ENCODE measurements at regions not wholly inside any gene's neighbourhood (a gene's known extent, or its start where the extent isn't known, plus 50 kb on each side); places are given as distances from the start of the nearest gene placed in this dataset.

- no peak for DNase-seq (ENCODE audit: low spot score)
- Histone ChIP-seq H4K20me1 (replicated peaks; ENCODE audit: insufficient read depth) (no peaks in the 10 kb centered on the region), H3F3A (replicated peaks; ENCODE audit: low read depth) (no peaks in the 10 kb centered on the region), H3K36me3 (ENCODE audit: insufficient read depth) (no peaks in the 10 kb centered on the region), H3K9me2 (ENCODE audit: insufficient read depth) (peaks cover 3% of the 10 kb centered on the region; the same call in 1 of the 2 replicates), H3K27me3 (ENCODE audit: insufficient read depth) (no peaks in the 10 kb centered on the region), H3K79me2 (replicated peaks; ENCODE audit: insufficient read depth) (no peaks in the 10 kb centered on the region), H3K4me3 (no peak overlapping the region), H3K4me2 (no peak overlapping the region), H2AFZ (no peak overlapping the region), H3K4me1 (ENCODE audit: insufficient read depth) (no peaks in the 10 kb centered on the region), H3K27ac (ENCODE audit: low read depth) (no peak overlapping the region)
- Mint-ChIP-seq H3K27ac (no peak overlapping the region), H3K4me1 (peaks cover 3% of the 10 kb centered on the region; the same call in 2 of the 3 replicates), H3K36me3 (ENCODE audit: low read depth) (no peaks in the 10 kb centered on the region), H3K27me3 (ENCODE audit: insufficient read depth, low read depth, poor library complexity) (peaks cover 2% of the 10 kb centered on the region), H3K4me3 (no peak overlapping the region), H3K9me3 (no peaks in the 10 kb centered on the region; the same call in 2 of the 3 replicates)
- no peak for ATAC-seq
- TF ChIP-seq EZH2 (IDR thresholded peaks at IDR 0.05; ENCODE audit: low read depth, unreplicated experiment) (no peak), CREB1 (CRISPR knock-in tag; IDR thresholded peaks at IDR 0.05; ENCODE audit: low read depth) (no peak)
Measured at GRCh38 chr6:4563877-4564276, 212.3 kb upstream of the CDYL start.

- H3K4me2 ChIP-seq: no peak overlapping the region
- H3K27me3 ChIP-seq (ENCODE audit: insufficient read depth): no peaks in the 10 kb centered on the region
- Mint-ChIP-seq H3K9me3 (no peaks in the 10 kb centered on the region), H3K27me3 (ENCODE audit: insufficient read depth, low read depth, poor library complexity) (peaks cover 2% of the 10 kb centered on the region), H3K36me3 (ENCODE audit: low read depth) (no peaks in the 10 kb centered on the region), H3K4me1 (peaks cover 3% of the 10 kb centered on the region; the same call in 2 of the 3 replicates), H3K4me3 (no peak overlapping the region), H3K27ac (no peak overlapping the region)
- H2AFZ ChIP-seq: peak overlapping the region; percentile 76
- no peak overlapping the region for H3K4me3 ChIP-seq
- H4K20me1 ChIP-seq (replicated peaks; ENCODE audit: insufficient read depth): no peaks in the 10 kb centered on the region
- DNase-seq (ENCODE audit: low spot score): no peak
- no peaks in the 10 kb centered on the region for H3F3A ChIP-seq (replicated peaks; ENCODE audit: low read depth)
- H3K9me2 ChIP-seq (ENCODE audit: insufficient read depth): peaks cover 3% of the 10 kb centered on the region; the same call in 1 of the 2 replicates
- H3K27ac ChIP-seq (ENCODE audit: low read depth): no peak overlapping the region
- H3K79me2 ChIP-seq (replicated peaks; ENCODE audit: insufficient read depth): no peaks in the 10 kb centered on the region
- no peaks in the 10 kb centered on the region for H3K36me3 ChIP-seq (ENCODE audit: insufficient read depth)
- no peaks in the 10 kb centered on the region for H3K4me1 ChIP-seq (ENCODE audit: insufficient read depth)
- ATAC-seq: no peak
- TF ChIP-seq CREB1 (CRISPR knock-in tag; IDR thresholded peaks at IDR 0.05; ENCODE audit: low read depth): no peak
- no peak for TF ChIP-seq ZNF331 (CRISPR knock-in tag; IDR thresholded peaks at IDR 0.05; ENCODE audit: low read depth)
- no peak for TF ChIP-seq POLR2AphosphoS5 (IDR thresholded peaks at IDR 0.05; ENCODE audit: low read depth)
- TF ChIP-seq EZH2phosphoT487 (IDR thresholded peaks at IDR 0.05; ENCODE audit: unreplicated experiment): no peak
- TF ChIP-seq STAT1 (IDR thresholded peaks at IDR 0.05; ENCODE audit: unreplicated experiment): no peak
- TF ChIP-seq ZNF114 (CRISPR knock-in tag; IDR thresholded peaks at IDR 0.05): no peak
- no peak for TF ChIP-seq ZNF462 (CRISPR knock-in tag; IDR thresholded peaks at IDR 0.05)
- TF ChIP-seq EZH2 (IDR thresholded peaks at IDR 0.05; ENCODE audit: low read depth, unreplicated experiment): no peak
- no peak for TF ChIP-seq NANOG (IDR thresholded peaks at IDR 0.05; ENCODE audit: borderline replicate concordance)
- no peak for TF ChIP-seq JUNB (IDR thresholded peaks at IDR 0.05; ENCODE audit: unreplicated experiment)
- TF ChIP-seq REST (IDR thresholded peaks at IDR 0.05; ENCODE audit: unreplicated experiment): no peak
Measured at GRCh38 chr6:4563156-4563555, 213.0 kb upstream of the CDYL start.

Data from GM23338 (cell line).